HG03280 (cell line): ENCODE measurements at regions not wholly inside any gene's neighbourhood (a gene's known extent, or its start where the extent isn't known, plus 50 kb on each side); places are given as distances from the start of the nearest gene placed in this dataset.
"Not testable (repeated sequence)": the region's sequence is repeated elsewhere in the genome, so short reads cannot be mapped to it uniquely, and the experiment has no call there.

Experiments
- ATAC-seq: cut with Tn5 transposase; IDR thresholded peaks from one replicate; pipeline ENCODE4 v1.9.1; 2021; ENCODE audit warnings: mild to moderate bottlenecking, moderate library complexity; ENCODE audit not compliant: unreplicated experiment

GRCh38 chr5:56763711-56764466 lies 51.5 kb upstream of the MAP3K1 start:
- ATAC-seq: no peak

- ATAC-seq: no peak
Measured at GRCh38 chr5:56763182-56763581, 52.2 kb upstream of the MAP3K1 start.

GRCh38 chr5:56761151-56761885 lies 54.0 kb upstream of the MAP3K1 start:
- ATAC-seq: no peak

- ATAC-seq: no peak
Measured at GRCh38 chr5:56760723-56761122, 54.6 kb upstream of the MAP3K1 start.

GRCh38 chr5:56759521-56760216 lies 55.7 kb upstream of the MAP3K1 start:
- no peak for ATAC-seq

- ATAC-seq: no peak
Measured at GRCh38 chr5:56757077-56757476, 58.3 kb upstream of the MAP3K1 start.

GRCh38 chr5:56755036-56755555 lies 60.3 kb upstream of the MAP3K1 start:
- no peak for ATAC-seq

- ATAC-seq: not testable (repeated sequence)
Measured at GRCh38 chr5:56753588-56753987, 61.8 kb upstream of the MAP3K1 start.

GRCh38 chr5:56751572-56752313 lies 63.6 kb upstream of the MAP3K1 start:
- ATAC-seq: no peak

- no peak for ATAC-seq
Measured at GRCh38 chr5:56749842-56750241, 65.5 kb upstream of the MAP3K1 start.

- ATAC-seq: no peak
Measured at GRCh38 chr5:56746553-56747339, 68.6 kb upstream of the MAP3K1 start.

- ATAC-seq: no peak
Measured at GRCh38 chr5:56745864-56746263, 69.5 kb upstream of the MAP3K1 start.

- no peak for ATAC-seq
Measured at GRCh38 chr5:56740868-56741267, 74.5 kb upstream of the MAP3K1 start.

- ATAC-seq: no peak
Measured at GRCh38 chr5:56739990-56740389, 75.4 kb upstream of the MAP3K1 start.

- ATAC-seq: no peak
Measured at GRCh38 chr5:56737951-56738606, 77.3 kb upstream of the MAP3K1 start.

GRCh38 chr5:56737002-56737621 lies 78.2 kb upstream of the MAP3K1 start:
- ATAC-seq: no peak

- ATAC-seq: no peak
Measured at GRCh38 chr5:56735849-56736641, 79.3 kb upstream of the MAP3K1 start.

GRCh38 chr5:56734091-56734694 lies 81.2 kb upstream of the MAP3K1 start:
- ATAC-seq: no peak
